HEK293 (cell line): ENCODE measurements at regions not wholly inside any gene's neighbourhood (a gene's known extent, or its start where the extent isn't known, plus 50 kb on each side); places are given as distances from the start of the nearest gene placed in this dataset.

Experiments used
- CTCF ChIP-seq: fragments of 450-650 bp; formaldehyde crosslinking; IDR thresholded peaks from 2 replicates; pipeline ENCODE4 v1.5.1; 2016; ENCODE audit warnings: missing biosample characterization, missing genetic modification characterization
- FEZF1 ChIP-seq: fragments of 450-650 bp; formaldehyde crosslinking; IDR thresholded peaks from 2 replicates; pipeline ENCODE4 v1.5.1; 2016; ENCODE audit warnings: missing biosample characterization, missing genetic modification characterization
- RBAK ChIP-seq: fragments of 450-650 bp; formaldehyde crosslinking; IDR thresholded peaks from 2 replicates; pipeline ENCODE4 v1.5.1; 2016; ENCODE audit warnings: missing biosample characterization, missing genetic modification characterization
- YY1 ChIP-seq: fragments of 450-650 bp; formaldehyde crosslinking; IDR thresholded peaks from 2 replicates; pipeline ENCODE4 v1.5.1; 2018; ENCODE audit warnings: missing biosample characterization, missing genetic modification characterization
- ZBTB1 ChIP-seq: fragments of 450-650 bp; formaldehyde crosslinking; IDR thresholded peaks from 2 replicates; pipeline ENCODE4 v1.5.1; 2016; ENCODE audit warnings: missing biosample characterization, missing genetic modification characterization
- ZBTB21 ChIP-seq: fragments of 450-650 bp; formaldehyde crosslinking; IDR thresholded peaks from 2 replicates; pipeline ENCODE4 v1.5.1; 2017; ENCODE audit warnings: missing biosample characterization, missing genetic modification characterization
- ZNF121 ChIP-seq: fragments of 450-650 bp; formaldehyde crosslinking; IDR thresholded peaks from 2 replicates; pipeline ENCODE4 v1.5.1; 2016; ENCODE audit warnings: missing biosample characterization, missing genetic modification characterization
- ZNF19 ChIP-seq: fragments of 450-650 bp; formaldehyde crosslinking; IDR thresholded peaks from 2 replicates; pipeline ENCODE4; 2016; ENCODE audit warnings: missing biosample characterization, missing genetic modification characterization, low read depth
- ZNF26 ChIP-seq: fragments of 450-650 bp; formaldehyde crosslinking; IDR thresholded peaks from 2 replicates; pipeline ENCODE4 v1.5.1; 2016; ENCODE audit warnings: missing biosample characterization, missing genetic modification characterization
- ZNF274 ChIP-seq, 2 experiments: fragments of 200-500 bp in 1 of 2; fragments of 450-650 bp in 1 of 2; sonication (Bioruptor generic) in 1 of 2; formaldehyde crosslinking in 1 of 2; IDR thresholded peaks; 2 replicates each; pipeline versions ENCODE4 v1.5.1 to v1.6.1; 2014 to 2016; ENCODE audit warnings: borderline replicate concordance in 1 of 2, inconsistent platforms in 1 of 2, low read length in 1 of 2, missing biosample characterization in 1 of 2, missing genetic modification characterization in 1 of 2
- ZNF311 ChIP-seq: fragments of 450-650 bp; formaldehyde crosslinking; IDR thresholded peaks from 2 replicates; pipeline ENCODE4 v1.5.1; 2017; ENCODE audit warnings: missing biosample characterization, missing genetic modification characterization, borderline replicate concordance

GRCh38 chrX:147770858-147771257 lies 140.9 kb upstream of the FMR1 start:
- no peak for TF ChIP-seq CTCF (tag by site-specific recombination)
- TF ChIP-seq FEZF1 (tag by site-specific recombination), result no peak
- TF ChIP-seq YY1 (tag by site-specific recombination), result no peak
- no peak for TF ChIP-seq RBAK (tag by site-specific recombination)
- no peak for TF ChIP-seq ZNF311
- no peak for TF ChIP-seq ZNF19 (tag by site-specific recombination)
- no peak for TF ChIP-seq ZNF121 (tag by site-specific recombination)
- TF ChIP-seq ZNF274 (IDR thresholded peaks at IDR 0.05; ENCODE audit: low read length), result no peak
- no peak for TF ChIP-seq ZNF274 (tag by site-specific recombination; IDR thresholded peaks at IDR 0.05; ENCODE audit: borderline replicate concordance)
- TF ChIP-seq ZBTB21 (tag by site-specific recombination), result no peak
- no peak for TF ChIP-seq ZNF26 (tag by site-specific recombination)
- TF ChIP-seq ZBTB1 (tag by site-specific recombination), result no peak
